Sigmoid colon (tissue), 4 donors: ENCODE measurements at regions not wholly inside any gene's neighbourhood (a gene's known extent, or its start where the extent isn't known, plus 50 kb on each side); places are given as distances from the start of the nearest gene placed in this dataset.
"Not testable (repeated sequence)": the region's sequence is repeated elsewhere in the genome, so short reads cannot be mapped to it uniquely, and the experiment has no call there.

Experiments used
- CTCF ChIP-seq, 4 experiments: fragments of 450-650 bp in 3 of 4; fragments of 200-600 bp in 1 of 4; IDR thresholded peaks; one replicate each; pipeline ENCODE4 v1.5.1; 2016 to 2019; ENCODE audit warnings: antibody characterized with exemption in 4 of 4, mild to moderate bottlenecking in 3 of 4, moderate library complexity in 2 of 4
- EP300 ChIP-seq, 4 donors: sonication (generic); formaldehyde crosslinking; IDR thresholded peaks; one replicate each; pipeline ENCODE4 v1.6.1; 2017; ENCODE audit warnings: antibody characterized with exemption in 4 of 4
- POLR2A ChIP-seq, 2 donors: fragments of 450-650 bp; IDR thresholded peaks; one replicate each; pipeline ENCODE4 v1.6.1; 2016; ENCODE audit warnings: antibody characterized with exemption in 2 of 2, mild to moderate bottlenecking in 2 of 2, moderate library complexity in 2 of 2
- POLR2AphosphoS5 ChIP-seq, 4 donors: sonication (generic); formaldehyde crosslinking; IDR thresholded peaks; one replicate each; pipeline ENCODE4 v1.6.1; 2017; ENCODE audit warnings: antibody characterized with exemption in 4 of 4

GRCh38 chr9:85834591-85834990 lies 92.8 kb upstream of the AGTPBP1 start:
- not testable (repeated sequence) for TF ChIP-seq CTCF, POLR2A, EP300, POLR2AphosphoS5 (IDR thresholded peaks at IDR 0.05)
